ENCODE measurements at regions not wholly inside any gene's neighbourhood (a gene's known extent, or its start where the extent isn't known, plus 50 kb on each side); places are given as distances from the start of the nearest gene placed in this dataset.

DNA sequence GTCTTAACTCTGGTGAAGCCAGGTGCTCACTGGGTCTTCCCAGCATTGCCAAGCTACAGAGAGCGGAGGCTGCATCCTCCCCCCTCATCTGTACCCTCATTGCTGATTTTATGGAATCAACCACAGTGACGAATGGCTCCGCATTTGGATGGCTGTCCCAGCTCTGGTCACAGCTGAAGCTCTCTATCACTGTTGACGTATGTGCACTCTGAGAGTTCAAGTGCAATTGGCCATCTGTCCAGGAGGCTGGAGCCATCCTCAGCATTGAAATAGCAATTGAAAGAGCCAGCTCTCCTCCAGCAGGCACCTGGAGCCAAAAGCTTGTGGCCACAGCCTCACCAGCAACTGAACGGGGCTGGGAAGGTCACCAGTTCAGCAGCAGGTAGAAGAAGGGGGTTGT lies 494.1 kb downstream of the TMEM114 start:
- Histone ChIP-seq H3K9me2 (replicated peaks; ENCODE audit: insufficient read depth, low read length) (no peaks in the 10 kb centered on the region), H3K27me3 (ENCODE audit: low read length) (no peaks in the 10 kb centered on the region), H3F3A (ENCODE audit: insufficient read depth) (no peaks in the 10 kb centered on the region), H3K36me3 (ENCODE audit: low read length) (no peaks in the 10 kb centered on the region), H2AFZ (ENCODE audit: low read depth, low read length, severe bottlenecking) (no peak overlapping the region), H3K9me3 (ENCODE audit: insufficient read depth, low read length) (no peaks in the 10 kb centered on the region), H3K27ac (ENCODE audit: low read depth, low read length) (no peak overlapping the region), H3K9ac (ENCODE audit: low read length) (no peak overlapping the region), H3K4me3 (ENCODE audit: insufficient read depth, low read length, poor library complexity, severe bottlenecking) (no peak overlapping the region), H3K4me2 (ENCODE audit: low read depth, low read length, poor library complexity, severe bottlenecking) (no peak overlapping the region), H4K20me1 (ENCODE audit: low read depth, low read length) (no peaks in the 10 kb centered on the region), H3K79me2 (ENCODE audit: insufficient read depth, low read length) (no peaks in the 10 kb centered on the region)
- TF ChIP-seq, protein P1, sequence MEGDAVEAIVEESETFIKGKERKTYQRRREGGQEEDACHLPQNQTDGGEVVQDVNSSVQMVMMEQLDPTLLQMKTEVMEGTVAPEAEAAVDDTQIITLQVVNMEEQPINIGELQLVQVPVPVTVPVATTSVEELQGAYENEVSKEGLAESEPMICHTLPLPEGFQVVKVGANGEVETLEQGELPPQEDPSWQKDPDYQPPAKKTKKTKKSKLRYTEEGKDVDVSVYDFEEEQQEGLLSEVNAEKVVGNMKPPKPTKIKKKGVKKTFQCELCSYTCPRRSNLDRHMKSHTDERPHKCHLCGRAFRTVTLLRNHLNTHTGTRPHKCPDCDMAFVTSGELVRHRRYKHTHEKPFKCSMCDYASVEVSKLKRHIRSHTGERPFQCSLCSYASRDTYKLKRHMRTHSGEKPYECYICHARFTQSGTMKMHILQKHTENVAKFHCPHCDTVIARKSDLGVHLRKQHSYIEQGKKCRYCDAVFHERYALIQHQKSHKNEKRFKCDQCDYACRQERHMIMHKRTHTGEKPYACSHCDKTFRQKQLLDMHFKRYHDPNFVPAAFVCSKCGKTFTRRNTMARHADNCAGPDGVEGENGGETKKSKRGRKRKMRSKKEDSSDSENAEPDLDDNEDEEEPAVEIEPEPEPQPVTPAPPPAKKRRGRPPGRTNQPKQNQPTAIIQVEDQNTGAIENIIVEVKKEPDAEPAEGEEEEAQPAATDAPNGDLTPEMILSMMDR (IDR thresholded peaks at IDR 0.05; ENCODE audit: insufficient read depth, low read length, poor library complexity, severe bottlenecking), result no peak
- no peak for TF ChIP-seq EZH2phosphoT487 (conservative IDR thresholded peaks at IDR 0.05; ENCODE audit: low read length)

DNA sequence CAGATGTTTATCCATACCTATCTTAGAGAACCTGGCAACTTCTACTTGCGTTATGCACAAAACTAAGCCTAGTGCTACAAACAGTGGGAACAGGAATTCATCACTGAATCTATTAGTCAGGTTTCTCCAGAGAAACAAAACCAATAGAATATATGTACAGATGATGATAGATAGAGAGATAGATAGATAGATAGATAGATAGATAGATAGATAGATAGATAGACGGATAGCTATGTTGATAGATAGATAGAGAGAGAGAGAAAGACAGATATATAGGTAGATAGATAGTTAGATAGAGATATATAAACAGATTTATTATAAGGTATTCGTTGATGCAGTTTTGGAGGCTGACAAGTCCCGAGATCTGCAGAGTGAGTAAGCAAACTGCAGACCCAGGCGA lies 495.6 kb downstream of the TMEM114 start:
- no peak overlapping the region for H3K9ac ChIP-seq (ENCODE audit: low read length)
- no peaks in the 10 kb centered on the region for H3F3A ChIP-seq (ENCODE audit: insufficient read depth)
- no peaks in the 10 kb centered on the region for H3K9me3 ChIP-seq (ENCODE audit: insufficient read depth, low read length)
- no peaks in the 10 kb centered on the region for H3K36me3 ChIP-seq (ENCODE audit: low read length)
- no peak overlapping the region for H3K4me2 ChIP-seq (ENCODE audit: low read depth, low read length, poor library complexity, severe bottlenecking)
- no peak overlapping the region for H3K27ac ChIP-seq (ENCODE audit: low read depth, low read length)
- no peaks in the 10 kb centered on the region for H3K9me2 ChIP-seq (replicated peaks; ENCODE audit: insufficient read depth, low read length)
- no peak overlapping the region for H2AFZ ChIP-seq (ENCODE audit: low read depth, low read length, severe bottlenecking)
- no peaks in the 10 kb centered on the region for H4K20me1 ChIP-seq (ENCODE audit: low read depth, low read length)
- H3K4me3 ChIP-seq (ENCODE audit: insufficient read depth, low read length, poor library complexity, severe bottlenecking), result no peak overlapping the region
- no peak for TF ChIP-seq EZH2phosphoT487 (conservative IDR thresholded peaks at IDR 0.05; ENCODE audit: low read length)
- TF ChIP-seq, protein P1 (IDR thresholded peaks at IDR 0.05; ENCODE audit: insufficient read depth, low read length, poor library complexity, severe bottlenecking), result no peak
- no peaks in the 10 kb centered on the region for H3K27me3 ChIP-seq (ENCODE audit: low read length)
- no peaks in the 10 kb centered on the region for H3K79me2 ChIP-seq (ENCODE audit: insufficient read depth, low read length)

DNA sequence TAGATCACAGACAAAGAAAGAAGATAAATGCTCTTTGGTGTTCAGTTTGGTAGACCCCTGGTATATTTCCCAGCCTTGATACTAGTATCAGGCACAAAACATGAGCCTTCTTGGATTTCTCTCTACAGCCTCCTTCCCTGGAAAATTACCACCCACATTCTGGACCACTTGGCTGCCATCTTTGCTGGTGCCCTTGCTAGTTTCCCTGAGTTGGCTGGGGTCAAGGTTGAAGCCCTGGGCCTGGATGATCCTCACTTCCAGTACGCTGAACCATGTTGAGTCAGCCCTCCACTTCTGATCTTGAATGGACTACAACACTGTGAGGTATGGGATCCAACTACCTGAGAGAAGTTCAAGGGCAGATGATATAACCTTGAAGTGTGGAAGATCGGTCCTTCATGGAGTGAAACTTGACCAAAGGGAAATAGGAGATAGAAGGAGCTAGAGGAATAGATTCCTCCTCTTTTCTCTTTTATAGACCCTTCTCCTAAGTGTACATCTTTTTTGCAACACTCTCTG lies 501.4 kb downstream of the TMEM114 start:
- Histone ChIP-seq H4K20me1 (ENCODE audit: low read depth, low read length) (no peaks in the 10 kb centered on the region), H3K27me3 (ENCODE audit: low read length) (no peaks in the 10 kb centered on the region), H3K36me3 (ENCODE audit: low read length) (no peaks in the 10 kb centered on the region), H3K4me3 (ENCODE audit: insufficient read depth, low read length, poor library complexity, severe bottlenecking) (no peak overlapping the region), H3K9ac (ENCODE audit: low read length) (no peak overlapping the region), H3K79me2 (ENCODE audit: insufficient read depth, low read length) (no peaks in the 10 kb centered on the region), H3K27ac (ENCODE audit: low read depth, low read length) (no peak overlapping the region), H2AFZ (ENCODE audit: low read depth, low read length, severe bottlenecking) (no peak overlapping the region), H3K9me3 (ENCODE audit: insufficient read depth, low read length) (no peaks in the 10 kb centered on the region), H3K4me2 (ENCODE audit: low read depth, low read length, poor library complexity, severe bottlenecking) (no peak overlapping the region), H3K9me2 (replicated peaks; ENCODE audit: insufficient read depth, low read length) (no peaks in the 10 kb centered on the region), H3F3A (ENCODE audit: insufficient read depth) (no peaks in the 10 kb centered on the region)
- TF ChIP-seq EZH2phosphoT487 (conservative IDR thresholded peaks at IDR 0.05; ENCODE audit: low read length), result no peak
- TF ChIP-seq, protein P1 (IDR thresholded peaks at IDR 0.05; ENCODE audit: insufficient read depth, low read length, poor library complexity, severe bottlenecking), result no peak
